Breast epithelium (tissue), 3 donors: ENCODE measurements at regions not wholly inside any gene's neighbourhood (a gene's known extent, or its start where the extent isn't known, plus 50 kb on each side); places are given as distances from the start of the nearest gene placed in this dataset.

ENCODE experiments used
- POLR2A ChIP-seq: fragments of 450-650 bp; IDR thresholded peaks from one replicate; pipeline ENCODE4 v1.6.1; 2016; ENCODE audit warnings: antibody characterized with exemption, mild to moderate bottlenecking, moderate library complexity
- POLR2AphosphoS5 ChIP-seq, 3 donors: sonication (generic); formaldehyde crosslinking; IDR thresholded peaks; one replicate each; pipeline ENCODE4 v1.6.1; 2017; ENCODE audit warnings: antibody characterized with exemption in 3 of 3
- TF ChIP-seq, protein P1 (sequence below), 3 donors: fragments of 450-650 bp; IDR thresholded peaks; one replicate each; pipeline ENCODE4 v1.5.1; 2016 to 2017; ENCODE audit warnings: antibody characterized with exemption in 3 of 3, mild to moderate bottlenecking in 3 of 3, moderate library complexity in 3 of 3

DNA sequence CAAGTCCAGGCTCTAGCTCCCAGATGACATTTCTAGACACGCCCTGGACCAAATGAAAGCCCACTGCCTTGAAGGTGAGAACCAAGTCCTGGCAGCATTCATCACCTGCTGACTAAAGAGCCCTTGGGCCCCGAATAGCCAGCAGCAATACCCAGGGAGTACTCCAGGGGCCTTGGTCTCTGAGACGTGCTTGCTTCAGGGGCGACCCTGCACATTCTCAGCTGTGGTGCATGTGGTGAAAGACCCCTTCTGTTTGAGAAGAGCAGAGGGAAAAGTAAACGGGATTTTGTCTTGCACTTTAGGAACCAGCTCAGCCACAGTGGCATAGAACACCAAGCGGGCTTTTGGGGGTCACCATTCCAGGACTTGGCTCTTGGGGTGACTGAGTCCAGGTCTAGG, 260.5 kb upstream of the MYT1L start:
- TF ChIP-seq, protein P1, sequence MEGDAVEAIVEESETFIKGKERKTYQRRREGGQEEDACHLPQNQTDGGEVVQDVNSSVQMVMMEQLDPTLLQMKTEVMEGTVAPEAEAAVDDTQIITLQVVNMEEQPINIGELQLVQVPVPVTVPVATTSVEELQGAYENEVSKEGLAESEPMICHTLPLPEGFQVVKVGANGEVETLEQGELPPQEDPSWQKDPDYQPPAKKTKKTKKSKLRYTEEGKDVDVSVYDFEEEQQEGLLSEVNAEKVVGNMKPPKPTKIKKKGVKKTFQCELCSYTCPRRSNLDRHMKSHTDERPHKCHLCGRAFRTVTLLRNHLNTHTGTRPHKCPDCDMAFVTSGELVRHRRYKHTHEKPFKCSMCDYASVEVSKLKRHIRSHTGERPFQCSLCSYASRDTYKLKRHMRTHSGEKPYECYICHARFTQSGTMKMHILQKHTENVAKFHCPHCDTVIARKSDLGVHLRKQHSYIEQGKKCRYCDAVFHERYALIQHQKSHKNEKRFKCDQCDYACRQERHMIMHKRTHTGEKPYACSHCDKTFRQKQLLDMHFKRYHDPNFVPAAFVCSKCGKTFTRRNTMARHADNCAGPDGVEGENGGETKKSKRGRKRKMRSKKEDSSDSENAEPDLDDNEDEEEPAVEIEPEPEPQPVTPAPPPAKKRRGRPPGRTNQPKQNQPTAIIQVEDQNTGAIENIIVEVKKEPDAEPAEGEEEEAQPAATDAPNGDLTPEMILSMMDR (IDR thresholded peaks at IDR 0.05): no peak
- TF ChIP-seq POLR2AphosphoS5 (IDR thresholded peaks at IDR 0.05) (no peak), POLR2A (no peak)
